ENCODE measurements at regions not wholly inside any gene's neighbourhood (a gene's known extent, or its start where the extent isn't known, plus 50 kb on each side); places are given as distances from the start of the nearest gene placed in this dataset.

DNA sequence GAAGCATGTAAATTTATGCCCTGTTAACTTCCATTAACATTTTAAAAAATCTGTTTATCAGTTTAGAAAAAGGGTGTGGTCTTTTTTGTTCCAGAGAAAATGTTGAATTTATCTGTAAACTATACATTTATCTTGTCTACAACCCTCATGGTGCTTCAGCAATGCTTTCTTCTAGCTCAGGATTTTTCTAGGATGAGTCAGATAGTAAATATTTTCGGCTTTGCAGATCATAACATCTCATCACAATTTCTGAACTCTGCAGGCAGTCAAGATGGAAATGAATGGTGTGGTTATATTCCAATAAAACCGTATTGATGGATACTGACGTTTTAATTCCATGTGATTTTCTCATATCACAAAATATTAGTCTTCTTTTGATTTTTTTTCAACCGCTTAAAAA lies 70.5 kb upstream of the FOXB1 start:
- Mint-ChIP-seq H3K9me3 (ENCODE audit: low read depth) (no peaks in the 10 kb centered on the region), H3K4me1 (ENCODE audit: low read depth) (no peaks in the 10 kb centered on the region), H3K27ac (ENCODE audit: unreplicated experiment) (no peak overlapping the region), H3K36me3 (ENCODE audit: low read depth) (no peaks in the 10 kb centered on the region), H3K4me3 (ENCODE audit: unreplicated experiment) (no peak overlapping the region), H3K27me3 (ENCODE audit: low read depth) (peaks cover 15% of the 10 kb centered on the region)
- no peak for DNase-seq (ENCODE audit: low spot score)
- TF ChIP-seq, protein P1, sequence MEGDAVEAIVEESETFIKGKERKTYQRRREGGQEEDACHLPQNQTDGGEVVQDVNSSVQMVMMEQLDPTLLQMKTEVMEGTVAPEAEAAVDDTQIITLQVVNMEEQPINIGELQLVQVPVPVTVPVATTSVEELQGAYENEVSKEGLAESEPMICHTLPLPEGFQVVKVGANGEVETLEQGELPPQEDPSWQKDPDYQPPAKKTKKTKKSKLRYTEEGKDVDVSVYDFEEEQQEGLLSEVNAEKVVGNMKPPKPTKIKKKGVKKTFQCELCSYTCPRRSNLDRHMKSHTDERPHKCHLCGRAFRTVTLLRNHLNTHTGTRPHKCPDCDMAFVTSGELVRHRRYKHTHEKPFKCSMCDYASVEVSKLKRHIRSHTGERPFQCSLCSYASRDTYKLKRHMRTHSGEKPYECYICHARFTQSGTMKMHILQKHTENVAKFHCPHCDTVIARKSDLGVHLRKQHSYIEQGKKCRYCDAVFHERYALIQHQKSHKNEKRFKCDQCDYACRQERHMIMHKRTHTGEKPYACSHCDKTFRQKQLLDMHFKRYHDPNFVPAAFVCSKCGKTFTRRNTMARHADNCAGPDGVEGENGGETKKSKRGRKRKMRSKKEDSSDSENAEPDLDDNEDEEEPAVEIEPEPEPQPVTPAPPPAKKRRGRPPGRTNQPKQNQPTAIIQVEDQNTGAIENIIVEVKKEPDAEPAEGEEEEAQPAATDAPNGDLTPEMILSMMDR (IDR thresholded peaks at IDR 0.05), result no peak

DNA sequence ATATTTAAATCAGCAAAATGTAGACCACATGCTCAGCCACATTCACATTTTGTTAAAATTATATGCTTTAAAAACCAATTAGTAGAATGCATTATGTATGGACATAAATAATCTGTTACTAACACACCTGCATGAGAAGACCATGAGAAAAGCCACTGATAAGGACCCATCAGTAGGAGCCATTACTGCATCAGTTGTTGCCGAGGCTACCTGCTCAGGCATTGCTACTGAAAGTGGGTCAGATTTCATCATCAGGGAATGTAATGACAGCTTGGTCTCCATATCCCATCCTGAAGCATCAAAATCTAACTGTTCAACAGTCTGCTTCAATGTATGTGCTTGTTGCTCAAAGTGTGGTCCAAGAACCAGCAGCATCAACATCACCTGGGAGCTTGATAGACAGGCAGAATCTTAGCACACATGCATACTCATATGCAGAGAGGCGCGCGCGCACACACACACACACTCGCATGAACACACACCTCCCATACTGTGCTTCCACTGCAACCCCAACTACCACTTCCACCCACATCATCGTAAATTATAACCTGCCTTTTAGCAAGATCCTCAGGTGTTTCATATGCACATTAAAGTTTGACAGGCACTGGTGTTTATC lies 72.4 kb upstream of the FOXB1 start:
- H3K4me1 Mint-ChIP-seq (ENCODE audit: low read depth), result no peaks in the 10 kb centered on the region
- TF ChIP-seq, protein P1 (IDR thresholded peaks at IDR 0.05), result no peak
- H3K36me3 Mint-ChIP-seq (ENCODE audit: low read depth), result no peaks in the 10 kb centered on the region
- H3K27ac Mint-ChIP-seq (ENCODE audit: unreplicated experiment), result no peak overlapping the region
- H3K4me3 Mint-ChIP-seq (ENCODE audit: unreplicated experiment), result no peak overlapping the region
- peaks cover 6% of the 10 kb centered on the region for H3K9me3 Mint-ChIP-seq (ENCODE audit: low read depth)
- peaks cover 15% of the 10 kb centered on the region for H3K27me3 Mint-ChIP-seq (ENCODE audit: low read depth)
- DNase-seq (ENCODE audit: low spot score), result no peak

DNA sequence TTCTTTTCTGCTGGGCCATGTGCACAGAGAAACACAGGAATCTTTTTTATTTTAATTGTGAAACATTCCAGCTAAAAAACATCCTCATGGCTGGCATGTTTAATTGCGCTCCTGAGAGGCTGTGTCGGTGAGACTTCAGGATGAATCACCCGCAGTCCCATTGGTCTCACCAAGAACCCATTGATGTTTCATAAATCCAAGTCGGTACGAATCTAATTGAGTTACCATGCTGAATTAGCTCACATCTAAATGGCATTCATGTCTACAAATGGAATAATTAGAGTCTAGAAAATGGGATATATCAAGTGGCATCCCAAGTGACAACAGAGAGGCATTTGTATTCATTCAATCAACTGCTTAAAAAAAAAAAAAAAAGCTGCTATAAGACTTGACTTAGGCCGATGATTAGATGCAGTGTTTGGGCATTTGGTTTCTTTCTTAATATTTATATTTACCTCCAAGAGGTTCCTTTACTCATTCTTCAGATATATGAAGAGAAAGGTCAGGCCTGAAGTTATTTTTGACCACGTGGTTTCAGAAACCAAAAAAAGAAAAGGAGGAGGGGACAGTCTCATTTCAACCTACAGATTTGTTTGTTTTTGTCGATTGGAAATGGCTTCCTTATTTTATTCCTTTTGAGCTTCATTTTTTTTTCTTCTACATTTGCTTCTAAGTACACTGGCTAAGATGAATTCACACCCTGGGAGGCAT lies 79.1 kb upstream of the FOXB1 start:
- H3K27ac Mint-ChIP-seq (ENCODE audit: unreplicated experiment), result no peak overlapping the region
- peaks cover 17% of the 10 kb centered on the region for H3K27me3 Mint-ChIP-seq (ENCODE audit: low read depth)
- no peaks in the 10 kb centered on the region for H3K4me1 Mint-ChIP-seq (ENCODE audit: low read depth)
- H3K9me3 Mint-ChIP-seq (ENCODE audit: low read depth), result peaks cover 10% of the 10 kb centered on the region
- no peak overlapping the region for H3K4me3 Mint-ChIP-seq (ENCODE audit: unreplicated experiment)
- H3K36me3 Mint-ChIP-seq (ENCODE audit: low read depth), result no peaks in the 10 kb centered on the region
- TF ChIP-seq, protein P1 (IDR thresholded peaks at IDR 0.05), result no peak
- DNase-seq (ENCODE audit: low spot score), result no peak

DNA sequence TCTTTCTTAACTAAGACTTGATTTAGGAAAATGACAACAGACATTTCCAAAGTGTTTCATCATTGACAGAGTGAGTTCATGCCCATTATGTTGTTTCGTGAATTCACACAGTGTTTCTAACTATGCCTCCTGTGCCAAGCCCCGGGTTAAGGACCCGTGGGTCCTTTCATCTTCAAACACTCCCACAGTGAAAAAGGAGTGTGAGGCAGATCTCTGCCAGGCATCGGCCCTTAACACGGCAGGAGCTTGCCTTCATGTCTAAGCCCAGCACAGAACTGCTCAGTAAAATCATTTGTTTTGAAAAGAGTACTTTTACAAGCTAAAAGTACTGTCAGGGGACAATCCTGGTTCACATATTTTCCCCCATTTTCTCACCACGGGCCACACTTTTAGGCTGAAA lies 80.0 kb upstream of the FOXB1 start:
- no peak for DNase-seq (ENCODE audit: low spot score)
- TF ChIP-seq, protein P1 (IDR thresholded peaks at IDR 0.05), result no peak
- peaks cover 10% of the 10 kb centered on the region for H3K9me3 Mint-ChIP-seq (ENCODE audit: low read depth)
- peaks cover 25% of the 10 kb centered on the region for H3K27me3 Mint-ChIP-seq (ENCODE audit: low read depth)
- no peak overlapping the region for H3K27ac Mint-ChIP-seq (ENCODE audit: unreplicated experiment)
- no peaks in the 10 kb centered on the region for H3K36me3 Mint-ChIP-seq (ENCODE audit: low read depth)
- no peaks in the 10 kb centered on the region for H3K4me1 Mint-ChIP-seq (ENCODE audit: low read depth)
- H3K4me3 Mint-ChIP-seq (ENCODE audit: unreplicated experiment), result no peak overlapping the region

DNA sequence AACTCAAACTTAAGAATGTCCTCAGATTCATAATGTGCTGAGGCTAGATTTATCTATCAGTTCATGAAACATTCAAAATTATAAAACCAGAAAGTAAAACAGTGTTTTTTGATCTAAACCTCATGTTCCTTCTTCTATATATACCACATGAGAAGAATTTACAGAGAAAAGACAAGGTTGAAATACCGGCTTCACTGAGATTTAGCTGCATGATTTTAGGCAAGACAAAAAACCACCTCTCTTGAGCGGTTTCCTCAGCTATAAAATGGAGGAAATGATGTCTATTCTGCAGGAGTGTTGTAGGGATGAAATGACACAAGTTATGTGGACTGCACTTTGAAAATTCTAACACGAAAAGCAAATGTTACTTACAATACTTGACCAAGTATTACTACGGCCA lies 80.6 kb upstream of the FOXB1 start:
- Mint-ChIP-seq H3K36me3 (ENCODE audit: low read depth) (no peaks in the 10 kb centered on the region), H3K4me3 (ENCODE audit: unreplicated experiment) (no peak overlapping the region), H3K4me1 (ENCODE audit: low read depth) (no peaks in the 10 kb centered on the region), H3K27me3 (ENCODE audit: low read depth) (peaks cover 25% of the 10 kb centered on the region), H3K9me3 (ENCODE audit: low read depth) (peaks cover 10% of the 10 kb centered on the region), H3K27ac (ENCODE audit: unreplicated experiment) (no peak overlapping the region)
- DNase-seq (ENCODE audit: low spot score), result no peak
- TF ChIP-seq, protein P1 (IDR thresholded peaks at IDR 0.05), result no peak

All from chondrocyte (in vitro differentiated cells).